ENCODE measurements at regions not wholly inside any gene's neighbourhood (a gene's known extent, or its start where the extent isn't known, plus 50 kb on each side); places are given as distances from the start of the nearest gene placed in this dataset.

DNA sequence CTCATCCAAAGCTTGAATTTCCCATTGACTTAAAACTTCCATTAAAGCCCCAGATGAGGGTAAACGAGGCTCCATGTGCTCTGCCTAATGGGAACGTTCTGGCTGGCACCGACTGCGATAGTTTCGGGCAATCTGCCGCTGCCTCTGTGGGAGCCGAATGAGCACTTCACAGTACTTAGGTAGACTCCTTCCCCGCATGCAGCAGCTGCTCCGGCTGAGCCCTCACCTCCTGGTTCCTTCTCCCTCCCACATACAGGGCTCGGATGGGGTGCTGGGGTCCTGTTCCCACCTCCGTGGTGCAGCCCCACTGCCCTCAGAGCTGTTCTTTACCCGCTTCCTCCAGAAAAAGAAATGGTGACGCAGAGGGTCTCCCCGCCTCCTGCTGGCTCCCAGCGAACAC, 476.5 kb upstream of the SALL3 start:
- H3K36me3 Mint-ChIP-seq: no peaks in the 10 kb centered on the region
- Histone ChIP-seq H3K9me3 (replicated peaks in 1 of 2; ENCODE audit: control insufficient read depth in 1 of 2, insufficient read depth in 1 of 2, low read length in 2 of 2) (peaks cover 28 to 45% of the 10 kb centered on the region in 2 donors), H3K4me2 (replicated peaks; ENCODE audit: extremely low read depth, low read length, poor library complexity, severe bottlenecking) (no peak overlapping the region), H3K27me3 (ENCODE audit: control insufficient read depth in 2 of 2, insufficient read depth in 2 of 2, low read length in 2 of 2) (no peaks in the 10 kb centered on the region), H3K9ac (ENCODE audit: insufficient read depth, low read length, poor library complexity, severe bottlenecking) (no peak overlapping the region), H3K4me1 (ENCODE audit: control insufficient read depth in 1 of 2, insufficient read depth in 2 of 2, low read length in 2 of 2) (no peaks in the 10 kb centered on the region), H4K20me1 (ENCODE audit: insufficient read depth, low read length) (no peaks in the 10 kb centered on the region), H2AFZ (ENCODE audit: insufficient read depth, low read depth, low read length, poor library complexity, severe bottlenecking) (no peak overlapping the region), H3K79me2 (ENCODE audit: insufficient read depth, low read length) (no peaks in the 10 kb centered on the region), H3K4me3 (replicated peaks in 1 of 3; ENCODE audit: low read depth in 2 of 3, low read length in 3 of 3) (no peak overlapping the region), H3K36me3 (replicated peaks in 1 of 2; ENCODE audit: control insufficient read depth in 1 of 2, insufficient read depth in 2 of 2, low read length in 2 of 2) (no peaks in the 10 kb centered on the region), H3K27ac (ENCODE audit: low read depth in 1 of 2, low read length in 2 of 2) (no peak overlapping the region)
- no peaks in the 10 kb centered on the region for H3K4me1 Mint-ChIP-seq
- no peak overlapping the region for H3K27ac Mint-ChIP-seq
- TF ChIP-seq, protein P1, sequence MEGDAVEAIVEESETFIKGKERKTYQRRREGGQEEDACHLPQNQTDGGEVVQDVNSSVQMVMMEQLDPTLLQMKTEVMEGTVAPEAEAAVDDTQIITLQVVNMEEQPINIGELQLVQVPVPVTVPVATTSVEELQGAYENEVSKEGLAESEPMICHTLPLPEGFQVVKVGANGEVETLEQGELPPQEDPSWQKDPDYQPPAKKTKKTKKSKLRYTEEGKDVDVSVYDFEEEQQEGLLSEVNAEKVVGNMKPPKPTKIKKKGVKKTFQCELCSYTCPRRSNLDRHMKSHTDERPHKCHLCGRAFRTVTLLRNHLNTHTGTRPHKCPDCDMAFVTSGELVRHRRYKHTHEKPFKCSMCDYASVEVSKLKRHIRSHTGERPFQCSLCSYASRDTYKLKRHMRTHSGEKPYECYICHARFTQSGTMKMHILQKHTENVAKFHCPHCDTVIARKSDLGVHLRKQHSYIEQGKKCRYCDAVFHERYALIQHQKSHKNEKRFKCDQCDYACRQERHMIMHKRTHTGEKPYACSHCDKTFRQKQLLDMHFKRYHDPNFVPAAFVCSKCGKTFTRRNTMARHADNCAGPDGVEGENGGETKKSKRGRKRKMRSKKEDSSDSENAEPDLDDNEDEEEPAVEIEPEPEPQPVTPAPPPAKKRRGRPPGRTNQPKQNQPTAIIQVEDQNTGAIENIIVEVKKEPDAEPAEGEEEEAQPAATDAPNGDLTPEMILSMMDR (IDR thresholded peaks at IDR 0.05): no peak
- DNase-seq: no peak
- peaks cover 0 to 3% (median 0%) of the 10 kb centered on the region in 3 donors for H3K27me3 Mint-ChIP-seq (ENCODE audit: low read depth in 3 of 3)
- 96% methylated on average over 15 of the region's 15 CpGs for WGBS (ENCODE audit: insufficient coverage)
- no peak overlapping the region for H3K4me3 Mint-ChIP-seq
- intact Hi-C loops (cut with micrococcal nuclease): no loop called here
- H3K9me3 Mint-ChIP-seq: peaks cover 0 to 42% (median 20%) of the 10 kb centered on the region in 7 donors

DNA sequence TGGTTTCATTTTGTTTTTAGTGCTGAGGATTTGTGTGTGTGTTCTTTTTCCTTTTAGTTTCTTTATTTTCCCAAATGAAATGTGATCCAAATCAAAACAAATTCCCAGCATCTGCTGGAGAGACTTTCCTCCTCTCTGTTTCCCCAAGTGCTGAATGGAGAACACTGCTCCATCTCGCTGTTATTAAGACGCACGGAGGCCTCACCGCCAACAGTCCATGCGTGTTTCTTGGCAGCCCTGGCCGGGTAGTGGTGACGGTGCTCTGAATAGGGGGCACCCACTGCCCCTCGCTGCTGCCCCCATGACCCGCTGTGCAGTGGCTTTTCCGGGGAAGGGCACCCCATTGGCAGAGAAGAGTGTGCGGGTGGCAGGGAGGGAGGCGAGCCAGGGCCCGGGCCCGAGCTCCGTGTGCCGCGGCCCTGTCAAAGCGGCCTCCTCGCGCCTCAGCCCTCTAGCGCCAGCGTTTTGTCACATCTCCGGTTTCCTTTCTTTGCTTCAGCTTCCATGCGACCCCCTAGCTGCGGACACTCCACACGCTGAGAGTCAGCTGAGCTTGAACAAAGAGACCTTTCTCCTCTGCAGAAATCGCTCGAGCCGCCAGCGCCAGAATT, 473.7 kb upstream of the SALL3 start:
- H3K27me3 Mint-ChIP-seq (ENCODE audit: low read depth in 3 of 3): peaks cover 3 to 4% (median 3%) of the 10 kb centered on the region in 3 donors
- Histone ChIP-seq H3K36me3 (replicated peaks in 1 of 2; ENCODE audit: control insufficient read depth in 1 of 2, insufficient read depth in 2 of 2, low read length in 2 of 2) (no peaks in the 10 kb centered on the region), H3K9ac (ENCODE audit: insufficient read depth, low read length, poor library complexity, severe bottlenecking) (no peak overlapping the region), H4K20me1 (ENCODE audit: insufficient read depth, low read length) (no peaks in the 10 kb centered on the region), H3K79me2 (ENCODE audit: insufficient read depth, low read length) (no peaks in the 10 kb centered on the region), H2AFZ (ENCODE audit: insufficient read depth, low read depth, low read length, poor library complexity, severe bottlenecking) (no peak overlapping the region), H3K9me3 (replicated peaks in 1 of 2; ENCODE audit: control insufficient read depth in 1 of 2, insufficient read depth in 1 of 2, low read length in 2 of 2) (peaks cover 25 to 39% of the 10 kb centered on the region in 2 donors), H3K27ac (ENCODE audit: low read depth in 1 of 2, low read length in 2 of 2) (no peak overlapping the region), H3K4me2 (replicated peaks; ENCODE audit: extremely low read depth, low read length, poor library complexity, severe bottlenecking) (no peak overlapping the region), H3K27me3 (ENCODE audit: control insufficient read depth in 2 of 2, insufficient read depth in 2 of 2, low read length in 2 of 2) (no peaks in the 10 kb centered on the region), H3K4me1 (ENCODE audit: control insufficient read depth in 1 of 2, insufficient read depth in 2 of 2, low read length in 2 of 2) (no peaks in the 10 kb centered on the region), H3K4me3 (replicated peaks in 1 of 3; ENCODE audit: low read depth in 2 of 3, low read length in 3 of 3) (no peak overlapping the region)
- TF ChIP-seq, protein P1 (IDR thresholded peaks at IDR 0.05): no peak
- DNase-seq: no peak
- H3K27ac Mint-ChIP-seq: no peak overlapping the region
- H3K4me1 Mint-ChIP-seq: no peaks in the 10 kb centered on the region
- peaks cover 0 to 44% (median 18%) of the 10 kb centered on the region in 7 donors for H3K9me3 Mint-ChIP-seq
- H3K36me3 Mint-ChIP-seq: no peaks in the 10 kb centered on the region
- H3K4me3 Mint-ChIP-seq: no peak overlapping the region
- intact Hi-C loops (cut with micrococcal nuclease): no loop called here
- WGBS (ENCODE audit: insufficient coverage): 78% methylated on average over 27 of the region's 30 CpGs
